H9 (cell line): ENCODE measurements at regions not wholly inside any gene's neighbourhood (a gene's known extent, or its start where the extent isn't known, plus 50 kb on each side); places are given as distances from the start of the nearest gene placed in this dataset.

Experiments used
- DNase-seq: peaks from one replicate; pipeline ENCODE4 v3.0.0-alpha.2; 2017
- H2AFZ ChIP-seq: one replicate; pipeline ENCODE4 v1.6.1; 2013; ENCODE audit warnings: mild to moderate bottlenecking, low read length, control low read depth, moderate library complexity
- H2AK5ac ChIP-seq: 2 replicates; pipeline ENCODE4 v1.6.1; 2013; ENCODE audit warnings: low read length, control low read depth, mixed read lengths; ENCODE audit not compliant: insufficient read length
- H2BK120ac ChIP-seq: one replicate; pipeline ENCODE4 v1.6.1; 2013; ENCODE audit warnings: low read depth, mild to moderate bottlenecking, low read length, control low read depth, inconsistent platforms; ENCODE audit not compliant: poor library complexity, severe bottlenecking
- H2BK12ac ChIP-seq: 2 replicates; pipeline ENCODE4 v1.6.1; 2013; ENCODE audit warnings: low read length, control low read depth, mixed read lengths, low read depth; ENCODE audit not compliant: insufficient read length
- H2BK15ac ChIP-seq: 2 replicates; pipeline ENCODE4 v1.6.1; 2013; ENCODE audit warnings: low read depth, low read length, control low read depth
- H2BK20ac ChIP-seq: one replicate; pipeline ENCODE4 v1.6.1; 2013; ENCODE audit warnings: low read depth, mild to moderate bottlenecking, low read length, control low read depth, inconsistent platforms; ENCODE audit not compliant: poor library complexity, severe bottlenecking
- H2BK5ac ChIP-seq: 2 replicates; pipeline ENCODE4 v1.6.1; 2013; ENCODE audit warnings: low read length, control low read depth, mixed read lengths; ENCODE audit not compliant: insufficient read length
- H3K14ac ChIP-seq: 2 replicates; pipeline ENCODE4 v1.6.1; 2013; ENCODE audit warnings: low read length, control low read depth; ENCODE audit not compliant: insufficient read depth
- H3K18ac ChIP-seq: 2 replicates; pipeline ENCODE4 v1.6.1; 2013; ENCODE audit warnings: low read depth, mild to moderate bottlenecking, mixed read lengths, low read length, control low read depth; ENCODE audit not compliant: insufficient read length
- H3K23ac ChIP-seq: 2 replicates; pipeline ENCODE4 v1.6.1; 2013; ENCODE audit warnings: low read length, control low read depth, mixed read lengths, low read depth; ENCODE audit not compliant: insufficient read length
- H3K23me2 ChIP-seq: 2 replicates; pipeline ENCODE4 v1.6.1; 2013; ENCODE audit warnings: low read depth, mild to moderate bottlenecking, mixed read lengths, low read length, control low read depth; ENCODE audit not compliant: insufficient read length, poor library complexity, severe bottlenecking
- H3K27ac ChIP-seq: 2 replicates; pipeline ENCODE4 v1.5.1; 2013; ENCODE audit warnings: low read length, control low read depth, mixed read lengths, low read depth; ENCODE audit not compliant: insufficient read length
- H3K27me3 ChIP-seq: 2 replicates; pipeline ENCODE4 v1.6.1; 2013; ENCODE audit warnings: low read length, control low read depth, inconsistent platforms; ENCODE audit not compliant: insufficient read depth
- H3K4ac ChIP-seq: 2 replicates; pipeline ENCODE4 v1.6.1; 2013; ENCODE audit warnings: low read depth, mild to moderate bottlenecking, control low read depth, inconsistent platforms, low read length, moderate library complexity
- H3K4me1 ChIP-seq: 2 replicates; pipeline ENCODE4 v1.6.1; 2013; ENCODE audit warnings: low read length, control low read depth, inconsistent platforms; ENCODE audit not compliant: insufficient read depth
- H3K4me2 ChIP-seq: 2 replicates; pipeline ENCODE4 v1.6.1; 2013; ENCODE audit warnings: low read length, control low read depth, mixed read lengths; ENCODE audit not compliant: insufficient read length, insufficient read depth
- H3K56ac ChIP-seq: 2 replicates; pipeline ENCODE4 v1.6.1; 2013; ENCODE audit warnings: low read depth, mild to moderate bottlenecking, mixed read lengths, low read length, control low read depth; ENCODE audit not compliant: insufficient read length
- H3K79me1 ChIP-seq: 2 replicates; pipeline ENCODE4 v1.6.1; 2013; ENCODE audit warnings: low read depth, mild to moderate bottlenecking, moderate library complexity, low read length, control low read depth, inconsistent platforms; ENCODE audit not compliant: insufficient read depth, poor library complexity, severe bottlenecking
- H3K79me2 ChIP-seq: 2 replicates; pipeline ENCODE4 v1.6.1; 2013; ENCODE audit warnings: low read length, control low read depth, inconsistent platforms; ENCODE audit not compliant: insufficient read depth
- H3K9ac ChIP-seq: 2 replicates; pipeline ENCODE4 v1.6.1; 2013; ENCODE audit warnings: low read length, control low read depth, mixed read lengths; ENCODE audit not compliant: insufficient read length; ENCODE audit errors: extremely low read depth
- H3K9me3 ChIP-seq: one replicate; pipeline ENCODE4 v1.6.1; 2013; ENCODE audit warnings: low read depth, low read length, inconsistent platforms; ENCODE audit not compliant: control insufficient read depth
- H3T11ph ChIP-seq: one replicate; pipeline ENCODE4 v1.6.1; 2013; ENCODE audit warnings: mild to moderate bottlenecking, low read length, control low read depth, inconsistent platforms
- H4K20me1 ChIP-seq: one replicate; pipeline ENCODE4 v1.6.1; 2013; ENCODE audit not compliant: control insufficient read depth, insufficient read length, insufficient read depth
- H4K5ac ChIP-seq: 2 replicates; pipeline ENCODE4 v1.6.1; 2013; ENCODE audit warnings: low read depth, mild to moderate bottlenecking, mixed read lengths, low read length, control low read depth; ENCODE audit not compliant: insufficient read length
- H4K8ac ChIP-seq: replicated peaks from 2 replicates; pipeline ENCODE4 v1.6.1; 2013; ENCODE audit warnings: low read length, control low read depth, mixed read lengths, low read depth; ENCODE audit not compliant: insufficient read length
- H4K91ac ChIP-seq: 2 replicates; pipeline ENCODE4 v1.6.1; 2013; ENCODE audit warnings: low read depth, mild to moderate bottlenecking, moderate library complexity, mixed read lengths, low read length, control low read depth; ENCODE audit not compliant: insufficient read length
- H3K27ac Mint-ChIP-seq, 3 experiments: 2 replicates in 2 of 3; 3 replicates in 1 of 3; pipeline ENCODE4 v1.8.0; 2020 to 2021; ENCODE audit warnings: mixed read lengths in 3 of 3, mild to moderate bottlenecking in 1 of 3, moderate library complexity in 1 of 3
- H3K27me3 Mint-ChIP-seq: 2 replicates; pipeline ENCODE4 v1.8.0; 2021; ENCODE audit warnings: low read depth, mild to moderate bottlenecking, moderate library complexity, mixed read lengths
- H3K36me3 Mint-ChIP-seq, 3 experiments: 2 replicates in 2 of 3; 3 replicates in 1 of 3; pipeline ENCODE4 v1.8.0; 2020 to 2021; ENCODE audit warnings: low read depth in 3 of 3, mixed read lengths in 3 of 3; ENCODE audit not compliant: insufficient read depth in 1 of 3
- H3K4me1 Mint-ChIP-seq, 2 experiments: 2 replicates each; pipeline ENCODE4 v1.8.0; 2020; ENCODE audit warnings: mixed read lengths in 2 of 2
- H3K4me3 Mint-ChIP-seq, 2 experiments: 2 replicates in 1 of 2; 3 replicates in 1 of 2; pipeline ENCODE4 v1.8.0; 2020 to 2021; ENCODE audit warnings: mild to moderate bottlenecking in 2 of 2, mixed read lengths in 2 of 2, moderate library complexity in 1 of 2
- H3K9me3 Mint-ChIP-seq, 2 experiments: 2 replicates in 1 of 2; 3 replicates in 1 of 2; pipeline ENCODE4 v1.8.0; 2020; ENCODE audit warnings: mild to moderate bottlenecking in 2 of 2, mixed read lengths in 2 of 2, moderate library complexity in 1 of 2
- CTCF ChIP-seq: fragments of 200-600 bp; sonication (generic); conservative IDR thresholded peaks from 3 replicates; pipeline ENCODE4 v1.8.0; 2021; ENCODE audit warnings: antibody characterized with exemption, mild to moderate bottlenecking
- WGBS: extraction: QIAGEN DNeasy Blood & Tissue Kit; methylation state at CpG from one replicate; pipeline ENCODE4 v1.1.7; 2013; ENCODE audit warnings: missing lambda C conversion rate, low lambda C conversion rate, mixed read lengths; ENCODE audit not compliant: insufficient read length; ENCODE audit errors: extremely low coverage; 5-methylcytosine and 5-hydroxymethylcytosine counted together

- H4K20me1 ChIP-seq, result no peaks in the 10 kb centered on the region
- no peaks in the 10 kb centered on the region for H3K79me1 ChIP-seq
- no CpG with 5 or more reads among the region's 4 CpGs for WGBS
- no peaks in the 10 kb centered on the region for H3K27me3 Mint-ChIP-seq
- peaks cover 0 to 13% of the 10 kb centered on the region in 2 experiments; a peak in 2 of 5 replicates for H3K9me3 Mint-ChIP-seq
- no peak overlapping the region for H3K23ac ChIP-seq
- no peaks in the 10 kb centered on the region for H3K79me2 ChIP-seq
- no peaks in the 10 kb centered on the region for H3K9me3 ChIP-seq
- no peak overlapping the region for H2BK120ac ChIP-seq
- H3K23me2 ChIP-seq, result no peaks in the 10 kb centered on the region
- H2AFZ ChIP-seq, result no peak overlapping the region
- no peak overlapping the region for H2BK20ac ChIP-seq
- H2BK12ac ChIP-seq, result no peak overlapping the region
- no peak overlapping the region for H3K56ac ChIP-seq
- H2BK15ac ChIP-seq, result no peak overlapping the region
- no peak overlapping the region for H4K91ac ChIP-seq
- H2AK5ac ChIP-seq, result no peak overlapping the region
- peak overlapping the region in 1 of 3 experiments; percentile 27; a peak in 1 of 7 replicates for H3K27ac Mint-ChIP-seq
- no peak overlapping the region for H2BK5ac ChIP-seq
- no peak overlapping the region for H3K27ac ChIP-seq
- H3K18ac ChIP-seq, result no peak overlapping the region
- no peak overlapping the region for H3K4ac ChIP-seq
- no peak overlapping the region for H3K4me3 Mint-ChIP-seq
- no peak overlapping the region for H3K14ac ChIP-seq
- TF ChIP-seq CTCF, result no peak
- peaks cover 0 to 6% (median 3%) of the 10 kb centered on the region in 3 experiments; a peak in 4 of 7 replicates for H3K36me3 Mint-ChIP-seq
- H4K5ac ChIP-seq, result no peak overlapping the region
- H4K8ac ChIP-seq, result no peak overlapping the region
- DNase-seq, result no peak
- H3K9ac ChIP-seq, result no peak overlapping the region
- H3K4me1 Mint-ChIP-seq, result peaks cover 8 to 9% of the 10 kb centered on the region in 2 experiments
- no peak overlapping the region for H3K4me2 ChIP-seq
- no peak overlapping the region for H3T11ph ChIP-seq
- H3K27me3 ChIP-seq, result no peaks in the 10 kb centered on the region
- H3K4me1 ChIP-seq, result no peaks in the 10 kb centered on the region
These were observed 415.9 kb downstream of the PLA2G4A start for GRCh38 chr1:187244623-187245022.
